ENCODE measurements at regions not wholly inside any gene's neighbourhood (a gene's known extent, or its start where the extent isn't known, plus 50 kb on each side); places are given as distances from the start of the nearest gene placed in this dataset.

GRCh38 chr3:162521669-162522068 lies 1025.1 kb downstream of the OTOL1 start:
- Histone ChIP-seq H3K4me1 (ENCODE audit: control insufficient read depth in 5 of 5, insufficient read depth in 5 of 5, low read length in 5 of 5) (no peaks in the 10 kb centered on the region), H3K36me3 (ENCODE audit: control insufficient read depth in 4 of 4, insufficient read depth in 4 of 4, low read length in 4 of 4) (no peaks in the 10 kb centered on the region), H3K27me3 (ENCODE audit: control insufficient read depth in 3 of 3, insufficient read depth in 3 of 3, low read length in 2 of 3) (no peaks in the 10 kb centered on the region), H3K4me3 (no peak overlapping the region), H3K9me3 (ENCODE audit: control insufficient read depth in 4 of 4, insufficient read depth in 3 of 4, low read length in 3 of 4) (no peaks in the 10 kb centered on the region), H3K27ac (ENCODE audit: low read depth in 1 of 2, low read length in 1 of 2) (no peak overlapping the region), H3K9ac (ENCODE audit: insufficient read depth in 1 of 2, low read length in 2 of 2) (no peak overlapping the region)
- TF ChIP-seq CTCF (IDR thresholded peaks at IDR 0.05; ENCODE audit: control extremely low read depth, extremely low read depth): no peak
- WGBS, 2 donors: 92 to 96% methylated on average over 2 of the region's 2 CpGs
- no peak for DNase-seq
- no peak for ATAC-seq (ENCODE audit: insufficient read depth, low FRiP score)

GRCh38 chr3:162525066-162525742 lies 1028.6 kb downstream of the OTOL1 start:
- Histone ChIP-seq H3K4me1 (ENCODE audit: control insufficient read depth in 5 of 5, insufficient read depth in 5 of 5, low read length in 5 of 5) (no peaks in the 10 kb centered on the region), H3K9ac (ENCODE audit: insufficient read depth in 1 of 2, low read length in 2 of 2) (no peak overlapping the region), H3K27ac (ENCODE audit: low read depth in 1 of 2, low read length in 1 of 2) (no peak overlapping the region), H3K9me3 (ENCODE audit: control insufficient read depth in 4 of 4, insufficient read depth in 3 of 4, low read length in 3 of 4) (no peaks in the 10 kb centered on the region), H3K4me3 (no peak overlapping the region), H3K27me3 (ENCODE audit: control insufficient read depth in 3 of 3, insufficient read depth in 3 of 3, low read length in 2 of 3) (no peaks in the 10 kb centered on the region), H3K36me3 (ENCODE audit: control insufficient read depth in 4 of 4, insufficient read depth in 4 of 4, low read length in 4 of 4) (no peaks in the 10 kb centered on the region)
- DNase-seq (peak in 2 of 3 donors; percentile 1 to 20), ATAC-seq (ENCODE audit: insufficient read depth, low FRiP score) (no peak)
- TF ChIP-seq CTCF (IDR thresholded peaks at IDR 0.05; ENCODE audit: control extremely low read depth, extremely low read depth): no peak
- WGBS, 2 donors: 44 to 59% methylated on average over 2 of the region's 2 CpGs

- H3K27me3 ChIP-seq (ENCODE audit: control insufficient read depth in 3 of 3, insufficient read depth in 3 of 3, low read length in 2 of 3): no peaks in the 10 kb centered on the region
- DNase-seq: no peak
- no peak overlapping the region for H3K27ac ChIP-seq (ENCODE audit: low read depth in 1 of 2, low read length in 1 of 2)
- no peaks in the 10 kb centered on the region for H3K4me1 ChIP-seq (ENCODE audit: control insufficient read depth in 5 of 5, insufficient read depth in 5 of 5, low read length in 5 of 5)
- no peak for TF ChIP-seq CTCF (IDR thresholded peaks at IDR 0.05; ENCODE audit: control extremely low read depth, extremely low read depth)
- no peaks in the 10 kb centered on the region for H3K36me3 ChIP-seq (ENCODE audit: control insufficient read depth in 4 of 4, insufficient read depth in 4 of 4, low read length in 4 of 4)
- H3K9ac ChIP-seq (ENCODE audit: insufficient read depth in 1 of 2, low read length in 2 of 2): no peak overlapping the region
- no peak for ATAC-seq (ENCODE audit: insufficient read depth, low FRiP score)
- H3K9me3 ChIP-seq (ENCODE audit: control insufficient read depth in 4 of 4, insufficient read depth in 3 of 4, low read length in 3 of 4): no peaks in the 10 kb centered on the region
- WGBS, 2 donors: 75 to 79% methylated on average over 4 of the region's 4 CpGs
- H3K4me3 ChIP-seq: no peak overlapping the region
These were observed 1029.2 kb downstream of the OTOL1 start for GRCh38 chr3:162525771-162526170.

GRCh38 chr3:162534431-162534830 lies 1037.8 kb downstream of the OTOL1 start:
- no peaks in the 10 kb centered on the region for H3K9me3 ChIP-seq (ENCODE audit: control insufficient read depth in 4 of 4, insufficient read depth in 3 of 4, low read length in 3 of 4)
- H3K36me3 ChIP-seq (ENCODE audit: control insufficient read depth in 4 of 4, insufficient read depth in 4 of 4, low read length in 4 of 4): no peaks in the 10 kb centered on the region
- no peak for TF ChIP-seq CTCF (IDR thresholded peaks at IDR 0.05; ENCODE audit: control extremely low read depth, extremely low read depth)
- H3K27me3 ChIP-seq (ENCODE audit: control insufficient read depth in 3 of 3, insufficient read depth in 3 of 3, low read length in 2 of 3): no peaks in the 10 kb centered on the region
- H3K4me3 ChIP-seq: no peak overlapping the region
- no peak for DNase-seq
- peaks cover 0 to 3% (median 0%) of the 10 kb centered on the region in 5 donors for H3K4me1 ChIP-seq (ENCODE audit: control insufficient read depth in 5 of 5, insufficient read depth in 5 of 5, low read length in 5 of 5)
- H3K9ac ChIP-seq (ENCODE audit: insufficient read depth in 1 of 2, low read length in 2 of 2): no peak overlapping the region
- ATAC-seq (ENCODE audit: insufficient read depth, low FRiP score): no peak
- H3K27ac ChIP-seq (ENCODE audit: low read depth in 1 of 2, low read length in 1 of 2): no peak overlapping the region
- 59 to 70% methylated on average over 2 of the region's 2 CpGs for WGBS, 2 donors
